ENCODE measurements at regions not wholly inside any gene's neighbourhood (a gene's known extent, or its start where the extent isn't known, plus 50 kb on each side); places are given as distances from the start of the nearest gene placed in this dataset.

GRCh38 chr13:73902847-73903246 is 231.4 kb downstream of the KLF12 start:
- in situ Hi-C loops (cut with MboI; ENCODE audit: low sequenced_read_pairs, unreplicated experiment) = no loop called here
- TF ChIP-seq, protein P1, sequence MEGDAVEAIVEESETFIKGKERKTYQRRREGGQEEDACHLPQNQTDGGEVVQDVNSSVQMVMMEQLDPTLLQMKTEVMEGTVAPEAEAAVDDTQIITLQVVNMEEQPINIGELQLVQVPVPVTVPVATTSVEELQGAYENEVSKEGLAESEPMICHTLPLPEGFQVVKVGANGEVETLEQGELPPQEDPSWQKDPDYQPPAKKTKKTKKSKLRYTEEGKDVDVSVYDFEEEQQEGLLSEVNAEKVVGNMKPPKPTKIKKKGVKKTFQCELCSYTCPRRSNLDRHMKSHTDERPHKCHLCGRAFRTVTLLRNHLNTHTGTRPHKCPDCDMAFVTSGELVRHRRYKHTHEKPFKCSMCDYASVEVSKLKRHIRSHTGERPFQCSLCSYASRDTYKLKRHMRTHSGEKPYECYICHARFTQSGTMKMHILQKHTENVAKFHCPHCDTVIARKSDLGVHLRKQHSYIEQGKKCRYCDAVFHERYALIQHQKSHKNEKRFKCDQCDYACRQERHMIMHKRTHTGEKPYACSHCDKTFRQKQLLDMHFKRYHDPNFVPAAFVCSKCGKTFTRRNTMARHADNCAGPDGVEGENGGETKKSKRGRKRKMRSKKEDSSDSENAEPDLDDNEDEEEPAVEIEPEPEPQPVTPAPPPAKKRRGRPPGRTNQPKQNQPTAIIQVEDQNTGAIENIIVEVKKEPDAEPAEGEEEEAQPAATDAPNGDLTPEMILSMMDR (IDR thresholded peaks at IDR 0.05; ENCODE audit: borderline replicate concordance, control extremely low read depth, extremely low read depth, insufficient read depth, missing control alignments) = no peak
- DNase-seq (ENCODE audit: low spot score) = no peak

DNA sequence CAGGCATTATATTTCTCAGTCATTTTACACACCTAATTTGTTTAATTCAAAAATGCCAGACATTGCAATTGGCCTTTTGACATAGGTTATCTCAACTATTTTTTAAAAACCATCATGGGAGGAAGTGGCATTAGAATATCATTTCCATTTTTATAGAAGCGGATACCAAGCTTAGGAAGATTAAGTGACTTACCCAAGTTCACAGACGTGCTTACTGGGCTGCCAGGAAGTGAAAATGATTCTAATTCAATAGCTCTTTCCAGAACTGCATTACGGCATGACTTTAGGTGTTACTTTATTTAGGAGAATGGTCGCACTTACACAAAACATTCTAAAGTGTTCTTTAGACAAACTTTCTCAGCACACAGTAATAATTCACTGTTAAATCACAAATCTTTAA is 231.9 kb downstream of the KLF12 start:
- DNase-seq (ENCODE audit: low spot score) = no peak
- in situ Hi-C loops (cut with MboI; ENCODE audit: low sequenced_read_pairs, unreplicated experiment) = no loop called here
- TF ChIP-seq, protein P1 (IDR thresholded peaks at IDR 0.05; ENCODE audit: borderline replicate concordance, control extremely low read depth, extremely low read depth, insufficient read depth, missing control alignments) = no peak

DNA sequence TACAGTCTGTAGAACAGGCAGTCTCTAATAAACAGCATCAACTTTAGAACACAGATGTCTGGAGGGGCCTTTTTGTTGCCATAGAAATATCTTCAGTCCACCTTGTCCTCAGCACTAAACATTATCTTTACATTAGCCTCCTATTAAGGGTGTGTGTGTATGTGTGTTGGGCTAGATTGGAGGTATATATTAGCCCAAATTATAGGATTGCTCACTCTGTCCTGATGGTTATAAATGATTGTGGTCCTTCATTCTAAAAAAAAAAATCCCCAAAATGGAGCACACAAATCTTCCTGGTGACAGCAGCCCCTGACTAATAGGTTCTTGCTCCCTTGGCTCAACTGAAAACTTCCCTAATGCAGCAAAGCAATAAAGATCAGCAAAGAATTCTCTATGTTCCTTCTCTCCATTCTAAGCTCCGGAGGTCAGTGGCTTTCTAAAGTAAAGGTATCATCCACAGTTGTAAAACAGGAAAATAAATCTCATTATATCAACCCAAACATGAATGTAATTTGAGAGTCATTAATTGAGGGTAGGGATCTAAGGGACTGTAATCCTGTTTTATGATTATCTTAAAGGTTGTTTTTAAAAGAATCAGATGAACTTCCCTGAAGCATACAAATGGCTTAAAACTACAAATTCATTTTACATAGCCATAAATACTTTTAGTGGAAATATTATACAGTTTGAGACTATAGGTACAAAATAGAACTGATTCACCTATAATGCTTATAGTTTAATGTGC is 232.7 kb downstream of the KLF12 start:
- TF ChIP-seq, protein P1 (IDR thresholded peaks at IDR 0.05; ENCODE audit: borderline replicate concordance, control extremely low read depth, extremely low read depth, insufficient read depth, missing control alignments) = no peak
- in situ Hi-C loops (cut with MboI; ENCODE audit: low sequenced_read_pairs, unreplicated experiment) = no loop called here
- DNase-seq (ENCODE audit: low spot score) = no peak

GRCh38 chr13:73900591-73900990 is 233.6 kb downstream of the KLF12 start:
- DNase-seq (ENCODE audit: low spot score) = no peak
- in situ Hi-C loops (cut with MboI; ENCODE audit: low sequenced_read_pairs, unreplicated experiment) = no loop called here
- TF ChIP-seq, protein P1 (IDR thresholded peaks at IDR 0.05; ENCODE audit: borderline replicate concordance, control extremely low read depth, extremely low read depth, insufficient read depth, missing control alignments) = no peak

- TF ChIP-seq, protein P1 (IDR thresholded peaks at IDR 0.05; ENCODE audit: borderline replicate concordance, control extremely low read depth, extremely low read depth, insufficient read depth, missing control alignments) = no peak
- DNase-seq (ENCODE audit: low spot score) = no peak
- in situ Hi-C loops (cut with MboI; ENCODE audit: low sequenced_read_pairs, unreplicated experiment) = no loop called here
Observed at GRCh38 chr13:73898899-73899298, 235.3 kb downstream of the KLF12 start.

GRCh38 chr13:73898276-73898675 is 235.9 kb downstream of the KLF12 start:
- in situ Hi-C loops (cut with MboI; ENCODE audit: low sequenced_read_pairs, unreplicated experiment) = no loop called here
- TF ChIP-seq, protein P1 (IDR thresholded peaks at IDR 0.05; ENCODE audit: borderline replicate concordance, control extremely low read depth, extremely low read depth, insufficient read depth, missing control alignments) = no peak
- no peak for DNase-seq (ENCODE audit: low spot score)
